H9 (cell line): ENCODE measurements at regions not wholly inside any gene's neighbourhood (a gene's known extent, or its start where the extent isn't known, plus 50 kb on each side); places are given as distances from the start of the nearest gene placed in this dataset.

Source experiments
- DNase-seq: peaks from one replicate; pipeline ENCODE4 v3.0.0-alpha.2; 2017
- H2AFZ ChIP-seq: one replicate; pipeline ENCODE4 v1.6.1; 2013; ENCODE audit warnings: mild to moderate bottlenecking, low read length, control low read depth, moderate library complexity
- H2AK5ac ChIP-seq: 2 replicates; pipeline ENCODE4 v1.6.1; 2013; ENCODE audit warnings: low read length, control low read depth, mixed read lengths; ENCODE audit not compliant: insufficient read length
- H2BK120ac ChIP-seq: one replicate; pipeline ENCODE4 v1.6.1; 2013; ENCODE audit warnings: low read depth, mild to moderate bottlenecking, low read length, control low read depth, inconsistent platforms; ENCODE audit not compliant: poor library complexity, severe bottlenecking
- H2BK12ac ChIP-seq: 2 replicates; pipeline ENCODE4 v1.6.1; 2013; ENCODE audit warnings: low read length, control low read depth, mixed read lengths, low read depth; ENCODE audit not compliant: insufficient read length
- H2BK15ac ChIP-seq: 2 replicates; pipeline ENCODE4 v1.6.1; 2013; ENCODE audit warnings: low read depth, low read length, control low read depth
- H2BK20ac ChIP-seq: one replicate; pipeline ENCODE4 v1.6.1; 2013; ENCODE audit warnings: low read depth, mild to moderate bottlenecking, low read length, control low read depth, inconsistent platforms; ENCODE audit not compliant: poor library complexity, severe bottlenecking
- H2BK5ac ChIP-seq: 2 replicates; pipeline ENCODE4 v1.6.1; 2013; ENCODE audit warnings: low read length, control low read depth, mixed read lengths; ENCODE audit not compliant: insufficient read length
- H3K14ac ChIP-seq: 2 replicates; pipeline ENCODE4 v1.6.1; 2013; ENCODE audit warnings: low read length, control low read depth; ENCODE audit not compliant: insufficient read depth
- H3K18ac ChIP-seq: 2 replicates; pipeline ENCODE4 v1.6.1; 2013; ENCODE audit warnings: low read depth, mild to moderate bottlenecking, mixed read lengths, low read length, control low read depth; ENCODE audit not compliant: insufficient read length
- H3K23ac ChIP-seq: 2 replicates; pipeline ENCODE4 v1.6.1; 2013; ENCODE audit warnings: low read length, control low read depth, mixed read lengths, low read depth; ENCODE audit not compliant: insufficient read length
- H3K23me2 ChIP-seq: 2 replicates; pipeline ENCODE4 v1.6.1; 2013; ENCODE audit warnings: low read depth, mild to moderate bottlenecking, mixed read lengths, low read length, control low read depth; ENCODE audit not compliant: insufficient read length, poor library complexity, severe bottlenecking
- H3K27ac ChIP-seq: 2 replicates; pipeline ENCODE4 v1.5.1; 2013; ENCODE audit warnings: low read length, control low read depth, mixed read lengths, low read depth; ENCODE audit not compliant: insufficient read length
- H3K27me3 ChIP-seq: 2 replicates; pipeline ENCODE4 v1.6.1; 2013; ENCODE audit warnings: low read length, control low read depth, inconsistent platforms; ENCODE audit not compliant: insufficient read depth
- H3K4ac ChIP-seq: 2 replicates; pipeline ENCODE4 v1.6.1; 2013; ENCODE audit warnings: low read depth, mild to moderate bottlenecking, control low read depth, inconsistent platforms, low read length, moderate library complexity
- H3K4me1 ChIP-seq: 2 replicates; pipeline ENCODE4 v1.6.1; 2013; ENCODE audit warnings: low read length, control low read depth, inconsistent platforms; ENCODE audit not compliant: insufficient read depth
- H3K4me2 ChIP-seq: 2 replicates; pipeline ENCODE4 v1.6.1; 2013; ENCODE audit warnings: low read length, control low read depth, mixed read lengths; ENCODE audit not compliant: insufficient read length, insufficient read depth
- H3K56ac ChIP-seq: 2 replicates; pipeline ENCODE4 v1.6.1; 2013; ENCODE audit warnings: low read depth, mild to moderate bottlenecking, mixed read lengths, low read length, control low read depth; ENCODE audit not compliant: insufficient read length
- H3K79me1 ChIP-seq: 2 replicates; pipeline ENCODE4 v1.6.1; 2013; ENCODE audit warnings: low read depth, mild to moderate bottlenecking, moderate library complexity, low read length, control low read depth, inconsistent platforms; ENCODE audit not compliant: insufficient read depth, poor library complexity, severe bottlenecking
- H3K79me2 ChIP-seq: 2 replicates; pipeline ENCODE4 v1.6.1; 2013; ENCODE audit warnings: low read length, control low read depth, inconsistent platforms; ENCODE audit not compliant: insufficient read depth
- H3K9ac ChIP-seq: 2 replicates; pipeline ENCODE4 v1.6.1; 2013; ENCODE audit warnings: low read length, control low read depth, mixed read lengths; ENCODE audit not compliant: insufficient read length; ENCODE audit errors: extremely low read depth
- H3K9me3 ChIP-seq: one replicate; pipeline ENCODE4 v1.6.1; 2013; ENCODE audit warnings: low read depth, low read length, inconsistent platforms; ENCODE audit not compliant: control insufficient read depth
- H3T11ph ChIP-seq: one replicate; pipeline ENCODE4 v1.6.1; 2013; ENCODE audit warnings: mild to moderate bottlenecking, low read length, control low read depth, inconsistent platforms
- H4K20me1 ChIP-seq: one replicate; pipeline ENCODE4 v1.6.1; 2013; ENCODE audit not compliant: control insufficient read depth, insufficient read length, insufficient read depth
- H4K5ac ChIP-seq: 2 replicates; pipeline ENCODE4 v1.6.1; 2013; ENCODE audit warnings: low read depth, mild to moderate bottlenecking, mixed read lengths, low read length, control low read depth; ENCODE audit not compliant: insufficient read length
- H4K8ac ChIP-seq: replicated peaks from 2 replicates; pipeline ENCODE4 v1.6.1; 2013; ENCODE audit warnings: low read length, control low read depth, mixed read lengths, low read depth; ENCODE audit not compliant: insufficient read length
- H4K91ac ChIP-seq: 2 replicates; pipeline ENCODE4 v1.6.1; 2013; ENCODE audit warnings: low read depth, mild to moderate bottlenecking, moderate library complexity, mixed read lengths, low read length, control low read depth; ENCODE audit not compliant: insufficient read length
- H3K27ac Mint-ChIP-seq, 3 experiments: 2 replicates in 2 of 3; 3 replicates in 1 of 3; pipeline ENCODE4 v1.8.0; 2020 to 2021; ENCODE audit warnings: mixed read lengths in 3 of 3, mild to moderate bottlenecking in 1 of 3, moderate library complexity in 1 of 3
- H3K27me3 Mint-ChIP-seq: 2 replicates; pipeline ENCODE4 v1.8.0; 2021; ENCODE audit warnings: low read depth, mild to moderate bottlenecking, moderate library complexity, mixed read lengths
- H3K36me3 Mint-ChIP-seq, 3 experiments: 2 replicates in 2 of 3; 3 replicates in 1 of 3; pipeline ENCODE4 v1.8.0; 2020 to 2021; ENCODE audit warnings: low read depth in 3 of 3, mixed read lengths in 3 of 3; ENCODE audit not compliant: insufficient read depth in 1 of 3
- H3K4me1 Mint-ChIP-seq, 2 experiments: 2 replicates each; pipeline ENCODE4 v1.8.0; 2020; ENCODE audit warnings: mixed read lengths in 2 of 2
- H3K4me3 Mint-ChIP-seq, 2 experiments: 2 replicates in 1 of 2; 3 replicates in 1 of 2; pipeline ENCODE4 v1.8.0; 2020 to 2021; ENCODE audit warnings: mild to moderate bottlenecking in 2 of 2, mixed read lengths in 2 of 2, moderate library complexity in 1 of 2
- H3K9me3 Mint-ChIP-seq, 2 experiments: 2 replicates in 1 of 2; 3 replicates in 1 of 2; pipeline ENCODE4 v1.8.0; 2020; ENCODE audit warnings: mild to moderate bottlenecking in 2 of 2, mixed read lengths in 2 of 2, moderate library complexity in 1 of 2
- CTCF ChIP-seq: fragments of 200-600 bp; sonication (generic); conservative IDR thresholded peaks from 3 replicates; pipeline ENCODE4 v1.8.0; 2021; ENCODE audit warnings: antibody characterized with exemption, mild to moderate bottlenecking
- WGBS: extraction: QIAGEN DNeasy Blood & Tissue Kit; methylation state at CpG from one replicate; pipeline ENCODE4 v1.1.7; 2013; ENCODE audit warnings: missing lambda C conversion rate, low lambda C conversion rate, mixed read lengths; ENCODE audit not compliant: insufficient read length; ENCODE audit errors: extremely low coverage; 5-methylcytosine and 5-hydroxymethylcytosine counted together

- no peak overlapping the region for H3K4me2 ChIP-seq
- H3K27me3 ChIP-seq, result no peaks in the 10 kb centered on the region
- no peak overlapping the region for H3K4ac ChIP-seq
- H3K79me1 ChIP-seq, result no peaks in the 10 kb centered on the region
- H3K27ac ChIP-seq, result no peak overlapping the region
- H4K91ac ChIP-seq, result no peak overlapping the region
- no peak overlapping the region for H4K5ac ChIP-seq
- H4K8ac ChIP-seq, result no peak overlapping the region
- Mint-ChIP-seq H3K36me3 (no peaks in the 10 kb centered on the region), H3K27me3 (no peaks in the 10 kb centered on the region), H3K27ac (no peak overlapping the region), H3K4me3 (no peak overlapping the region), H3K9me3 (no peaks in the 10 kb centered on the region), H3K4me1 (peaks cover 9 to 21% of the 10 kb centered on the region in 2 experiments)
- no peak for DNase-seq
- no peak overlapping the region for H2BK120ac ChIP-seq
- H3K9ac ChIP-seq, result no peak overlapping the region
- no peak overlapping the region for H3K18ac ChIP-seq
- no peaks in the 10 kb centered on the region for H3K23me2 ChIP-seq
- no peaks in the 10 kb centered on the region for H4K20me1 ChIP-seq
- H2AK5ac ChIP-seq, result no peak overlapping the region
- no CpG with 5 or more reads among the region's 3 CpGs for WGBS
- H2AFZ ChIP-seq, result no peak overlapping the region
- H3K23ac ChIP-seq, result no peak overlapping the region
- no peak for TF ChIP-seq CTCF
- H3K79me2 ChIP-seq, result no peaks in the 10 kb centered on the region
- no peak overlapping the region for H2BK15ac ChIP-seq
- H3K9me3 ChIP-seq, result no peaks in the 10 kb centered on the region
- no peak overlapping the region for H3K14ac ChIP-seq
- H2BK20ac ChIP-seq, result no peak overlapping the region
- no peak overlapping the region for H3K56ac ChIP-seq
- H3K4me1 ChIP-seq, result no peaks in the 10 kb centered on the region; the same call in 1 of the 2 replicates
- no peak overlapping the region for H2BK5ac ChIP-seq
- H3T11ph ChIP-seq, result no peak overlapping the region
- H2BK12ac ChIP-seq, result no peak overlapping the region
Measured at GRCh38 chr3:27903446-27903845, 181.3 kb upstream of the EOMES start.
